Forelimb muscle (tissue), 1 donor: ENCODE measurements at regions not wholly inside any gene's neighbourhood (a gene's known extent, or its start where the extent isn't known, plus 50 kb on each side); places are given as distances from the start of the nearest gene placed in this dataset.
"Not testable (repeated sequence)": the region's sequence is repeated elsewhere in the genome, so short reads cannot be mapped to it uniquely, and the experiment has no call there.

Source experiments
- DNase-seq: peaks from one replicate; pipeline ENCODE4 v3.0.0-alpha.2; 2013; ENCODE audit warnings: low read depth

DNA sequence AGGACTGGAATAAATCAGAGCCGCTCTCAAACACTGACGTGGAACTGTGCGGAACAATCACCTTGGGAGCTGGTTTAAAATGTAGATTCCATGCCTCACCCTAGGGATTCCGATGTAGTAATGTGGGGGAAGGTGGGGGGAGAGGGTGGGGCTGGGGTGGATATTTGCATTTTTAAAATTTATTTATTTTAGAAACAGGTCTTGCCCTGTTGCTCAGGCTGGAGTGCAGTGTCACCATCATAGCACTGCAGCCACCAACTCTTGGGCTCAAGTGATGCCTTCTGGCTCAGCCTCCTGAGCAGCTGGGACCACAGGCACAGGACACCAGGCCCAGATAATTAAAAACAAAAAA lies 101.9 kb upstream of the SEC22B start:
- not testable (repeated sequence) for DNase-seq

DNA sequence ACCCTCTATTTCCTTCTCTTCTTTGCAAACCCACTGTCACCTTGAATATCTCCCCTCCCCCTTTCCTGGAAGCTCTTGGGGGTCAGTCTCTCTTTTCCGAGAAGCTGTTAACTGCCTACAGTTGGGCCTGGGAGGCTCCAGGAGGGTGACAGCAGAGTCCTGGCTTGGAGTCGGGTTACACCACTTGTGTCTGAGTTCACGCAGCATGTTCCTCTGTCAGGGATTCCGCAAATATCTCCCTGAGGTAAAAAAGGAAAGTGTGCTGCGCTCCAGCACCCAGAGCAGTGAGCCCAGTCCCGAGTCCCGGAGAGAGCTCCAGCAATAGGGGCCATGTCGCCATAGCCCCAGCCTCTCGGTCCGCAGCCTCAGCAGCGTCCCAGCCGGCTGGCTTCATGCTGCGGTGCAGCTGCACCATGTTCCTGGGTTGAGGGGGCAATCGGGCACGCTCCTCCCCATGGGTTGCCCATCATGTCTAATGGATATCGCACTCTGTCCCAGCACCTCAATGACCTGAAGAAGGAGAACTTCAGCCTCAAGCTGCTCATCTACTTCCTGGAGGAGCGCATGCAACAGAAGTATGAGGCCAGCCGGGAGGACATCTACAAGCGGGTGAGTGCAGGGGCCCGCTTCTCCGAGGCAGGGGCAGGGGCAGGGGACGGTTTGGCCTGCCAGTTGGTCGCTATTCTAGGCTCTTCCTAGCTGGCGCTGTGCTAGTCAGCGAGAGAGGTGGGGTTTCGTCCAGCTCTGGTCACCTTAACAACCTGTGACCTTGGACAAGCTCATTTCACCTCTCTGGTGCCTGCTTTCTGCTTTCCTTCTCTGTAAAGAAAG lies 101.3 kb upstream of the SEC22B start:
- DNase-seq = not testable (repeated sequence)

DNA sequence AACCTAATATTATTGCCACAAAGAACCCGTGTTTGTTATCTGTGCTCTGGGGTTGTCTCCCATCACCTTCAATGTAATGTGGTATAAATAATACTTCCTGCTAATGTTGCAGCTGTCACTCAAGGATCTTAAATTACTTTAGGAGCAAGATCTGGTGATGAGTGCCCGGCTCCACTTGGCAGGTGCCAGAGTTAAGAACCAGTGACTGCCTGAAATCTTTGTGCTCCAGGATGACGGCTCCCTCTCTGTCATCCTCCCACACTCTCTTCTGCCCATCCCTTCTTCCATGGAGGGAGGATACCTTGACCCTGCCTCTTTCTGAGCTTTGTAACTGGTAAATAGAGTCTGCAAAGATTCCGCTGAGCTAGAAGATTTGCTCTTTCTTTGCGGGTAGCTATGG lies 100.4 kb upstream of the SEC22B start:
- not testable (repeated sequence) for DNase-seq

DNA sequence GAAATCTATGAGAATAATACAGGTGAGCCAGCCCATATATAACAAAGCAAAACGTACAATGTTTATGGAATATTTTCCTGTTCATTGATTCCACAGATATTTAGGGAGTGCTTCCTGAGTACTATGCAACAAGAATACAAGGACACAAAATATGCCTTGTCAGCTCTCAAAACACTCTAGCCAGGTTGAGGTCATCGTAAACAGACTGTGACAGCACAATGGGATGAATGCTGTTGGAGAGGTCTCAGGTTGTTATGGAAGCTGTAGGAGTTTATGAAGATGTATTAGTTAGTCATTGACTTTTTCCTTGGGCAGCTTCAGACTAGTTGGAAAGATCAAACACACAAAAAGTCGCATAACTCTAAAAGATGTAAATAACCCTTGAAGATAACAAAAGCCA lies 98.1 kb upstream of the SEC22B start:
- DNase-seq = not testable (repeated sequence)

DNA sequence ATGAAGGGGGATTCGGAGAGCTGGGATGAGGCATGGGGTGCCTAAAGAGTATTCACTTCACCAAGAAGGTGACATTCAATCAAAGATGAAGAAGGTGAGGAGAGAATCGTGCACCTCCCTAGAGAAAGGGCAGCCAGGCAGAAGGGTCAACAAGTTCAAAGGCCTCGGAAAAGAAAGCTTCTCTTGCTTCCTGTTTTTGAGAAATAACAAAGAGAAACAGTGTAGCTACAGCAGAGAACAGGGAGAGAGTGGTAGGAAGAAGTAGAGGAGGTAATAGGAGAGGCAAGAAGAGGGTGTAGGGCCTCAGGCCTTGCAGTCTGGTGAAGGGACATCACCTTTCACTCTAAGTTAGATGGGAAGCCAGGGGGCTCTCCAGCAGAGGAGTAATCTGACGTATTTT lies 97.0 kb upstream of the SEC22B start:
- not testable (repeated sequence) for DNase-seq

DNA sequence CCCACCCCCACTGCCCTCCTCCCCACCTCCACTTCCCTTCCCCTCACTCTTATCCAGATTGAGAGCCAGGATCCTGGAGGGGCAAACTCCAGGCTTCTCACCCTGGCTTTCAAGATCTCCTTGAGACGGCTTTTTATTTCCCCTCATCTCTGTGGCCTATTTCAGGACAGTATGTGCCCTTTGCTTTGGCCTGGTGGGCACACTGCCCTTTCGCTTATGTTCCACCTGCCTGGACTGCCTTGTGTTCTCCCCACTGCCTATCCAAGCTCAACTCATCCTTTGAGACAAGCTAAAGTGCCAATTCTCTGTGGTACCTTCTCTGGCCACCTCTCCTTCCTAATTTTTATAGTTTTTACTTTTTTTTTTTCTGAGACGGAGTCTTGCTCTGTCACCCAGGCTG lies 95.9 kb upstream of the SEC22B start:
- DNase-seq = not testable (repeated sequence)

DNA sequence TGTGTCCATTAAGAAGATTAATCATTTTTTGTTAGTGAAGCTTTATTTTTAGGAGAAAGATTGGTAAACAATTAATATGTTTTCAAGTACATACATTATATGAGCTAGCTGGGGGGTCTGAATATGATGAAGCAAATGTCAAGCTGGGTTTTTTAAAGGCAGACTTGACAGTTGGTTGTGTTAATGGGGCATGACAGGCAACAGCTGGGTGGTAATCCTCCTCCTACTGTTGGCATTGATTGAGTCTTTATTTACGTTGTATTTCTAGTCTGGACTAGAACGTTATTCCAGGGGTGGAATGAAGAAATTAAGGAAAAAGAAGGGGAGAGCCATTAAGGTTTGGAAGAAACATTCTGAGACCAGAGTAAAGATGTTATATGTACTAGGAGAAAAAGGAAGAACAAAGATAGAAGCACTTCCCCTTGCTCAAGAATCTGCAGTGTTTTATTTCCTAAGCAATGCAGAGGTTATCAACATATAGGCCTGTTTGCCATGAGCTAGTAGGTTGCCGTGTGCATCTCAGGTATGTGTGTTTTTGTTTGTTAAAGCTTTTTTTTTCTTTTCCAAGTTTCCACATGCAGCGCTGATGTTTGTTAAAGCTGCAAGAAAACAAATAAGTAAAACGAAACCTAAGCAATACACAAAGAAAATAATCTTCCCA lies 95.4 kb upstream of the SEC22B start:
- not testable (repeated sequence) for DNase-seq

DNA sequence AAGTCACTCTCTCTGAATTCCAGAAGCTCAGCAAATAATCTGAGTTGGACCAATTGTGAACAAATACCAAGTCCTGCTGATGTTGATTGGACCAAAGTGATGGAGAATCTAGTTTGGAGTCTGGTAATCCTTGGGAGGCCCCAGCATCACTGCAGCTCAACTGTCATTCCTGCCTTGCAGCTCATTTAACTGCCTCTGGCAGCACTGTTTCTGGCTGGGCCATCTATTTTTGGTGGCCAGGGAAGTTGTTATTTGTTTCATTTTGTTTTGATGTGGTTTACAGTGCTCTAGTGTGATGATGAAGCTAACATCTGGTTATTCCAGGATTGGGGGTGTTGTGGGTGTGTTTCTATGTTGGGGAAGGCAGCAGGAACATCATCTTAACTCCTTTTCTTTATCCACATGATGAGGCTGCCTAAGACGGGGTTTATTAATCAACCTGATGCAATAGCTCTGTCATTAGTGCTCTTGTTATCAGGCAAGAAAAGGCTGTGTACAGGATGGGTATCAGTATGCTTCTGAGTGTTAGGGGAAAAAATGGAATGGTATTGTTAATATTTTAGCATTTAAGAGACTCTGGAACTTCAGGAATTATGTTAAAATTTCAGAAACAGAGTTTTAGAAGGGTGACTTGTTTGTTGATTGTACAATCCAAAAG lies 91.7 kb upstream of the SEC22B start:
- DNase-seq = not testable (repeated sequence)

DNA sequence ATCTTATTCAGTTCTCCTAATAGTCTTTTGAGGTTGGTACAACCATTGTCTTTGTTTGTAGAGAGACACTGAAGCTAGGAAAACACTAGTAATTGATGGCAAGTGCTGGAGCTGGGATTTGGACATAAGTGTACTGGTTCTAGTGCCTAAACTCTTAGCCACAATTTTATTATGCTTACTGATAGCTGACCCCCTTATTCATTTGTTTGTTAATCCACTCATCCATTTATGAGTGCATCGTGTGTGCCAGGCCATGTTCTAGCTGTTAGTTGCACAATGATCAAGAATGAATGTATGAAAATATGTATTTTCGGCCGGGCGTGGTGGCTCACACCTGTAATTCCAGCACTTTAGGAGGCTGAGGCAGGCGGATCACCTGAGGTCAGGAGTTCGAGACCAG lies 88.2 kb upstream of the SEC22B start:
- not testable (repeated sequence) for DNase-seq

DNA sequence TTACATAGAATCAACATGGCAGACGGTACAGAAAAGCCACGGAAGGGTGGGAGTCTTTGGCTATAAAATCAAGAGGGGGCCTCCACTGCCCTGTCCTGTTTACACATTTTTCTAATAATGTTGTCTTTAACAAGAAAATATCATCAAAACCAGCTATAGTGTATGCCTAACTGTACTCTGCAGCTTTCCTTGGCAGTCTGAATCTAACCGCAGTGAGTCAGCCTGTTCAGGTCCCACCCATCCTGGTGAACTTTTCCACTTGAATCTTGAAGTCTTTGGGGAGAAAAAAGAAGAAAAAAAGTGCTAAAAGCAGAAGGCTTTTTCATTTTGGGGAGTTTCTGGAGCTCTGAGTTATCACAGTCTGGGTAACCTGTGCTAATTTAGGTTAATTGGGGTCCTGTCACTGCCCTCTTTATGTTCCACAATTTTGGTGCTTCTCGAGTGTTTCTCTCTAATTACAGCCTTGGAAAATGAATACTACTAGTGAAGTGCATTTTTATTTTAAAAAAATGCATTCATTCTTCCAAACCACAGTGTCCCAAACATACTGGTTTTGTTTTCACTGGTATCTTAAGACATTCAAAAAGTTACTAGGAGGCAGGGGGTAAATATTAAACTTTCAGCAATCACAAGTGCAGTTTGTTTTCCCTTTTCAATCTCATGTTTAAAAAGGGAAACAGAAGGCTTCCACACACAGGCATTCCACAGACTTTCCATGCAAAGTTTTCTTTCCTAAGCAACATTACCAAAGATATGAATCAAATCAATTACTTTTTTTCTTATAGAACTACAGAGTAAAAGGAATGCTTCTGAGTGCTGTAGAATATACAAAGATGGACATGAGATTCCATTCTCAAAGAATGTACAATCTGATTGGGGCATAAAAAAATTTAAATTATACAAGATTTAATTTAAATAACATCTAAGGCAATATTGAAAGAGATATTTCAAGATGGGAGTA lies 86.8 kb upstream of the SEC22B start:
- DNase-seq = not testable (repeated sequence)

DNA sequence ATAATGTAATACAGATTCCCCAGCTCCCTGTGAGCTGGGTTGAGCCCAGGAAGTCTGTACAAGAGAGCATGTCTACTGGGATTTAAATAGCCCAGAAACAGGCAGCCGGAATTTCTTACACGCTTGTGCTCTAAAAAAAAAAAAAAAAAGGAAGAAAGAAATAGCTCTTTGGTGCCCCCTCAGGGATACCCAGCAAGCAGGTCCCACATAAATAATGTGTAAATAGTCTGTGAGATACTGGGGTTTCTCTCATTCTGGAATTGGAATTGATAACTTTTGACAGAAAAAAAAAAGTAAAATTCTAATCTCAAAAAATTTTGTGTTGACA lies 81.4 kb upstream of the SEC22B start:
- not testable (repeated sequence) for DNase-seq

DNA sequence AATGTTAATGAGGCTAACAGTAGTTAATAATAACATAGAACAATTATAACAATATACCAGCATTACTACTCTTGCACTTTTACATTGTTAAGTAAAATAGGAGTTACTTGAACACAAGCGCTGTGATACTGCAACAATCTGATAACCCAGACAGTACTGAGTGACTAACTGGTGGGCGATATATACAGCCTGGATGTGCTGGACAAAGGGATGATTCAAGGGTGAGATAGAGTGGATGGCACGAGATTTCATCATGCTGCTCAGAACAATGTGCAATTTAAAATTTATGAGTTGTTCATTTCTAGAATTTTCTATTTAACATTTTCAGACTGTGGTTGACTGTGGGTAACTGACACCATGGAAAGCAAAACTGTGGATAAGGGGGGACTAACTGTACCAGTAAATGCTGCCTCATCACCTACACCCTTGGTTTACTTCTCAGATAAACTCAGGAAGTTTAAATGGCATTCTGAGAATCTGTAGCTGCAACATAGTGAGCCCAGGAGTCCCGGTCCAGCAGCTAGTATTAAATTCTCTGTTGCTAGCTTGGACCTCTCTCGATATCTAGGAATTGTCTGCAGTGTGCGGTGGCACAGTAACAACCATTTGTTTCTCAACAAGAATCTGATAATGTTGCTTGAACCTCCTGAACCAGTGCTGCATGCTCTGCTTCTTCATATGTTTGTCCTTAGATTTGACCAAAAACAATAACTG lies 80.9 kb upstream of the SEC22B start:
- not testable (repeated sequence) for DNase-seq

DNA sequence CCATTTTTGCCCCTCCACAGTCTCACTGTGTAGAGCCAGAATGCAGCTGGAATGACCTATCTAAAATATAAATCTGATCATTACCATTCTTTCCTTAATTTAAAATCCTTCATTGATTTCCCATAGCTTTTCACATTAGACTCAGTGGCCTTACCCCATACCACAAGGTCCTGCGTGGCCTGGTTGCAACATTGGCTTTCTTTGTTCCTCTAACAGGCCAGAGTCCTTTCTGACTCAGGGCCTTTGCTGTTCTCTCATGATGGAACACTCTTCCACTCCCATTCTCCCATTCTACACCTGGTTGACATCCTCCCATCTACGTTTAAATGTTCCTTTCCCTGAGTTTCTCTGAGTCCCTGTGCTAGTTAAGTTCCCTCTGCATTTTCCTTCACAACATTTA lies 74.4 kb upstream of the SEC22B start:
- DNase-seq = not testable (repeated sequence)

DNA sequence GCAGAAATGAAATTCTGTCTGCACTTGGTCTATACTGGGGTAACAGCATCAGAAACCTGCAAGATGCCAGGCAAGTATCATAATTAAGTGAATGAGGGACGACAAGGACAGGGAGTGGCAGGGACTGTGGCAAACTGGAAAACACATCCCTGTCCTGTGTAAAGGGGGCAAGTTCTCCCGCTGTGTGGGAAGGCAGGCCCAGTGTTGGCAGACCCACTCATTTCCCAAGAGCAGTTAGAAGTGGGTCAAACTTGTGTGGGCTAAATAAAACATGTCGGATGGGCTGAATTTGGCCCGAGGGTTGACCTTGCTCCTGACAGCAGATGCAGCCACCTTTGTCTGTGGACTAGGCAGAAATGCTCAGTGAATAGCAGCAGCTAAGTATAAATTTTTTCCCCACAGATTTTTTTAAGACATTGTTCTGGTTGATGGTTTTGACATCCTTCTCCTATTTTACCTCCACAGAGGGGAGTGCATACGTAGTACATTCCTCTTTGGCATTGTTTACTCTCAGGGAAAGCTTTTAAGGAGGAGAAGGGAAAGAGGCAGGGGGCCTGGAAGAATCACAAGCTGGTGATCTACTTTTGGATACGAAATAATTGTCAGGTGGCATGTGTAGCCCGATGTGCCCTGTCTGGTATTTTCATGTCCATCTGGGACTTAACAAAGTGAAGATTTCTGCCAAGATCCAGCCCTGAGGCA lies 72.6 kb upstream of the SEC22B start:
- not testable (repeated sequence) for DNase-seq

DNA sequence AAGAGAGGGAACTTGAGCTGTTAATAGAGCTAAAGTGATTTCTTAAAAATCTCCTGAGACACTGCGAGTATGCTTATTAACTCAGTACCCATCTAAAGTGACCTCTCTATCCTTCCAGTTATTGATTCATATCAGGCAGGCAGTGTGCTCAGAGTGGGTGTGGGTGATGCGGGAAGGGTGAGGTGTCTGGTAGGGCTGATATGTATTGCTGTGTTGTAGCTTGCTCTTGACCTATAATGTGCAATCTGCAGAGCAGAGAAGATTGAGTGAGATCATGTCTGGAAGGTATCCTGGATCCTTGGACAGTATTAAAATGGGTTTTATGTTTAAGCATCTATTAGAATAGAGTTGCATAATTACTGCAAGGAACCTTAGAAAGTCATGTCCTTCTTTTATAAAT lies 71.9 kb upstream of the SEC22B start:
- not testable (repeated sequence) for DNase-seq

DNA sequence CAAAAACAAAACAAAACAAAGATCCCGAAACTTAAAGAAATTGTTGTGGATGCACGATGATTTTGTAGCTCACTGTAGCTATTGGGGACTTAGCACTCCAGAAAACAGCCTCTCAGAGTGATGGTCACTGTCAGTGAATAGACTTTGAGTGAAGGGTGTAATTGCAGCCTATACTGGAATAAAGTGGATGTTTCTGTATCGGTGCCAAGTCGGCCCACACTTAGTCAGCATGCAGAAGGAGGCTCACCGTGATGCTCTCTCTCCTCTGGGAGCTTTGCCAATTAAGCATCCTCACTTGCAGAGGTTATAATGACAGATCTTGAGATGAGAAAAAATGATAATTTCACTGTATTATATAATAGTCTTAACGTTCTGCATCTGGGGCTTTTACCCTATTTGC lies 67.5 kb upstream of the SEC22B start:
- DNase-seq = not testable (repeated sequence)

DNA sequence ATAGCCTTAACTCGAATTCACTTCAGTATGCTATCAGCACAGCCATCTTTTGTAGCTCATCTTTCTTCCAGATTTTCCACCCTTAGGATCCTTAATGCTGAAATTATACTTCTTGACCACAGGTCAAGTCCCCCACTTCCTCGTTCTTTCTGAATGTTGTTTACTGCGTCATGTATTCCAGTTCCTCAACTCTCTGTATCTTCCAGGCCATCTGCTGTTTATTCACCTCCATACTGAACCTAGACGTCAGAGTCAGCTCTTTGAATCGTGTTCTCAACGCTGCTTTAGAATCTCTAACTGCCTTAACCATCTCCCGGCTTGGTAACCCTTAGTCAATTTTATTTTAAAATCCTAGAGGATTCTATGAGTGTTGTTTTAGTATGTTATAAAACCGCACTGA lies 66.3 kb upstream of the SEC22B start:
- not testable (repeated sequence) for DNase-seq

DNA sequence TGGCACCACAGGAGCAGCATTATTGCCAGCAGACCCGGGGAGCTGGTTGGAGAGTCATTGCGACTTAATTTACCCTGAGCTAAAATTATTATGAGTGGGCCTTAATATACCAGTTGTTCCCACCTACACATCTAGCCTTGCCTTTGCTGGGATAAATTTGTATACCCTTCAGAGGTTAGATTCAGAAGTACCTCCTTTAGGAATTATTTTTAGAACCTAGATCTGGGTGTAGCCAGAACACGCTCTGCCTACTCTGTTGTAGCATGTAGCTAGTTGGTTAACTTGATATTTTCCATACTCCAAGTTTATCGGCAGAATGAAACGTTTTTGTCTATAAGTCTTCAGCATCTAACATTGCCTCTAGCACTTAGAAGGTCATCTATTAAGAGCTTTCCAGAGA lies 65.5 kb upstream of the SEC22B start:
- DNase-seq = not testable (repeated sequence)

DNA sequence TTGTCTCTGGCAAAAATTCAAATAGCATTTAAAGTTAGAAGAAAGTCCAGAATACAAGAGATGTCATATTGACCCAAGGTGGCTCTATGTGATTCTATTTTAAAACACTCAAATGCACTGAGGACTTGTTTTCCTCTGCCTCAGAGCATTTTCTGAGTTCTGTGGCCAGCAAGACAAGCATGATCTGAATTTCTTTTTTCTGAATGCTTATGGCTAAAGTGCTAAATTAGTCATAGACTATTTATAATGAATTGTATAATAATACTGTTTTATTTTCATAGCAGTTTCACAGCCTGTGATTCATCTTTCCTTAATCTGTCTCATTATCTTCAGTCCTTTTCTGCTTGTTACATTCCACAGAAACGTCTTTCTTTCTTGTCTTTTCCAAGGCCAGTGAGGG lies 63.9 kb upstream of the SEC22B start:
- not testable (repeated sequence) for DNase-seq

DNA sequence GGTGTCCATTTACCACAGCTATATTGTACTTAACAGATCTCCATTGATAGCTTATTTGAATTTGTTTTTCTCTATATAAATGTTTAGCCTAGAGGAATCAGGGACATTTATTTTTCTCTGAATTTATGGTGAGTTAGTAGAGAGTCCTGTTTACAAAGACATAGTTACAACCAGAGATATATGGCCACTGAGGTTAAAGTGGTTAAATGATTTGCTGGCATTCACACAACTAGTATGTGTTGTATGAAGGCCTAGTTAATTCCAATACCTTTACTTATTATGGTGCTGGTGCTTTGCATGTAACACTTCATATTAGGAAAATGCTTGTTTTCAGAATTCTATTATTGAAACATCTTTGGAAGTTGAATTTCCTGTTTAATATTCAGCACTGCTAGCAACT lies 63.0 kb upstream of the SEC22B start:
- not testable (repeated sequence) for DNase-seq
